IPS DF 4.7 (cell line): ENCODE measurements at regions not wholly inside any gene's neighbourhood (a gene's known extent, or its start where the extent isn't known, plus 50 kb on each side); places are given as distances from the start of the nearest gene placed in this dataset.
"Not testable (repeated sequence)": the region's sequence is repeated elsewhere in the genome, so short reads cannot be mapped to it uniquely, and the experiment has no call there.

Experiments
- DNase-seq: peaks from one replicate; pipeline ENCODE4 v3.0.0-alpha.2; 2013; ENCODE audit warnings: low spot score; ENCODE audit errors: extremely low read depth

- no peak for DNase-seq
These were observed 54.6 kb downstream of the DKK1 start for GRCh38 chr10:52368725-52369124.

GRCh38 chr10:52374207-52374606, 60.1 kb downstream of the DKK1 start:
- not testable (repeated sequence) for DNase-seq

- no peak for DNase-seq
These were observed 62.7 kb downstream of the DKK1 start for GRCh38 chr10:52376694-52377354.

- no peak for DNase-seq
These were observed 64.0 kb downstream of the DKK1 start for GRCh38 chr10:52378124-52378523.

GRCh38 chr10:52379287-52379686, 65.2 kb downstream of the DKK1 start:
- no peak for DNase-seq

- DNase-seq, result no peak
These were observed 69.0 kb downstream of the DKK1 start for GRCh38 chr10:52383088-52383487.

GRCh38 chr10:52387744-52388143, 73.7 kb downstream of the DKK1 start:
- no peak for DNase-seq

GRCh38 chr10:52390388-52390787, 76.3 kb downstream of the DKK1 start:
- no peak for DNase-seq

- no peak for DNase-seq
These were observed 78.0 kb downstream of the DKK1 start for GRCh38 chr10:52391927-52392602.

- no peak for DNase-seq
These were observed 80.2 kb downstream of the DKK1 start for GRCh38 chr10:52394246-52394645.

GRCh38 chr10:52400562-52400961, 86.5 kb downstream of the DKK1 start:
- no peak for DNase-seq

- not testable (repeated sequence) for DNase-seq
These were observed 89.7 kb downstream of the DKK1 start for GRCh38 chr10:52403801-52404200.

- no peak for DNase-seq
These were observed 95.1 kb downstream of the DKK1 start for GRCh38 chr10:52409195-52409594.

- no peak for DNase-seq
These were observed 95.8 kb downstream of the DKK1 start for GRCh38 chr10:52409928-52410327.

GRCh38 chr10:52410916-52411315, 96.8 kb downstream of the DKK1 start:
- DNase-seq, result no peak

- no peak for DNase-seq
These were observed 105.2 kb downstream of the DKK1 start for GRCh38 chr10:52419281-52419680.

GRCh38 chr10:52420656-52421055, 106.6 kb downstream of the DKK1 start:
- DNase-seq, result no peak

GRCh38 chr10:52423369-52423768, 109.3 kb downstream of the DKK1 start:
- DNase-seq, result no peak

- DNase-seq, result no peak
These were observed 110.3 kb downstream of the DKK1 start for GRCh38 chr10:52424341-52424740.

- DNase-seq, result no peak
These were observed 120.7 kb downstream of the DKK1 start for GRCh38 chr10:52434734-52435133.

- DNase-seq, result no peak
These were observed 122.6 kb downstream of the DKK1 start for GRCh38 chr10:52436664-52437063.

- DNase-seq, result no peak
These were observed 123.1 kb downstream of the DKK1 start for GRCh38 chr10:52437205-52437646.

GRCh38 chr10:52438119-52438518, 124.0 kb downstream of the DKK1 start:
- no peak for DNase-seq
